ENCODE measurements at regions not wholly inside any gene's neighbourhood (a gene's known extent, or its start where the extent isn't known, plus 50 kb on each side); places are given as distances from the start of the nearest gene placed in this dataset.
"Not testable (repeated sequence)": the region's sequence is repeated elsewhere in the genome, so short reads cannot be mapped to it uniquely, and the experiment has no call there.

DNA sequence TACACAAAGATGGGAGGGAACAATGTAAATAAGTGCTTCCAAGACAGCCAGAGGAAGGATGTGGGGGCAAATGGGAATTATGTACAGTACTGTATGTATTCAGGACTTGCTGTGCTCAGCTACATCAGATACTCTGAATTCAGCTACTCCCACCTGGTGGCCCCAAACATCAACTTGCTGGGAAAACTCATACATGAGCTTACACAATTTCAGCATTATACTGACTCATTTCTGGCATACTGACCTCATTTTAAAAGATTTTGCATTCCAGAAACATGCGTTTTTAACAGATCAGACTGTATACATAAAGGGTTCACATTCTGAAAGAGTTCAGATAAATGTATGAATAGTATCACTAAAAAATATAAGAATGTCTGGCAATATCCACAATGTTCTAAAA, 59.7 kb downstream of the GPX5 start:
- DNase-seq: peak; percentile 72

DNA sequence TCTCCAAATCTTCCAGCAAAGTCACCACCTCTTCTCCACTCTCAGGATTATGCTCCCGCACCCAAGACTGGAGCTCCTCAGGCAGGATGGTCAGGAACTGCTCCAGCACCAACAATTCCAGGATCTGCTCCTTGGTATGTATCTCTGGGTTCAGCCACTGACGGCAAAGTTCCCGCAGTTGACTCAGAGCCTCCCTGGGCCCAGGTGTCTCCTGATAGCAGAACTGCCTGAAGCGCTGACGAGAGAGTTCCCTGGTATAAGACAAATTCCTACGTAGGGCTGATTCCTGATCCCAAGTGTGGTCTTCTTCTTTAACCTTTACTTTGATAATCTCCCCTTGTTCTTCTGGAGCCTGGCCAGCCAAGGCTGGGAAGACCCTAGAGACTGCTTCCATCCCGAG, 60.6 kb downstream of the GPX5 start:
- DNase-seq: no peak

DNA sequence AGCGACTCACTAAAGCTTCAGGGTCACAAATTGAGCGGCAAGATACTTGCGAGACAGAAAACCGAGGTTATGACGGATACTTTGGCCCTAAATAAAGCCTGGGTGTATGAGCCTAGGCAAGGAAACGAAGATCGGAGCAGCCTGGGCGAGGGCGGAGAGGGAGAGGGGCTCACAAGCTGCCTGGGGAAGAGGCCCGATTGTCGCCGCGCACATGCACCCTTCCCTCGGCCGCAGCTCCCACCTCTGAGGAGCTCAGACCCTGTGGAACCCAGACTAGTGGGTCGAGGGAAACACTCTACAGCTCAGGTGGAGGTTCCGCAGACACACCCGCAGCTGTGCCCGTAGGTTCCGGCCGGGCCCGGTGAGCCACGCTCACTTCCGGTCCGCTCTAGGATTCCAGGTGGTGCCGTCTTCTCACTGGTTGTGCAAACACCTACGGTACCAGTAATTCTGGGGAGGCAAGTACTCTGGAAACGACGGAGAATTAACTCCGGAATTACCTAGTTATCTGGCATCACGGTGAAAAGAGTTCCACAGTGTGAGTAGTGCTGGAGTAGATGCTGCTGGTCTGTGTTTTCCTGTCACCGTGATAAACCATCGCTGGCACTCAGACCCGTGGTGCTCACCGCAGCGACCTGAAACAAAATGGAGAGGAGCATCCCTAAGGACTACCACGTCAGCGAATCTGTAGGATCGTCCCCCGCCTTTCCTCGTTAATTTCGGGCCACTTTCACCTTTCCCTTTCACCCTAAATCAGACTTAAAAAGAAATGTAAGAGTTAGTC, 61.5 kb downstream of the GPX5 start:
- DNase-seq: peak; percentile 39

GRCh38 chr6:28587746-28588075, 62.0 kb downstream of the GPX5 start:
- DNase-seq: peak; percentile 10

DNA sequence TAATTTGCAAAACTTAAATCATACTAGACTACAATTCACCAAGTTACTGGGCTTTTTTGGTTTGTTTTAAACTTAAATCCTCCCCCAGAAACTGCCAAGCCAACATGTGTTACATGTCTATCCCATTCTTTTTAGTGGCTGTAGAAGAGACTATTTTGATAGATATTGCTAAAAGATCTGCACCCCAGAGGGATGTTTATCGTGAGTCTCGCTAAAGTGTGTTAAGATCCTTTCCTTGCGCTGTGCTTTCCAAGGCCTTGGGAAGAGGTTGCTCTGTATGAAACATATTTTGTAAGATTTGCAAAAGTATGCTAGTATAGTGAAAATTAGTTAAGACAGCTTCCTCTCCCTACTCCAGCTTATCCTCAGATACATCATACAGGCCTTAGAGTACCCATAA, 63.0 kb downstream of the GPX5 start:
- no peak for DNase-seq

- peak; percentile 97 for DNase-seq
These were observed 63.7 kb downstream of the GPX5 start for GRCh38 chr6:28589234-28589956.

DNA sequence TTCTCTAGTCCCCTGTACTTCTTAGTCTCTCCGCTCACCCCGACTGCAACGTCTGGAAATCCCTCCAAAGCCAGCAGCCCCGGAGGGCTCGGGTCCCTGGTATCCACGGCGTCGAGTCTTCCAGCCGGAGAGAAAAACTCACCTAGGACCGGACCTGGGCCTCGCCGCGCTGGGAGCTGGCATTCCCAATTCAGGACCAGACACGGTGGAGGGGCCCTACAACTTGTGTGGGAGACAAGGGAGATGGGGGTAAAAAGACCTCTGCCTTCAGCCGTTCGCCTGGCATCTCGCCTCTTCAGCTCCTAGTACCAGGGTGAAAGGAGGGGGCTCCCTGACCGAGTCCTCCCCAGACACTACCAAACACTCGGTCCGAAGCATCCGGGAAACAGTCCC, 64.3 kb downstream of the GPX5 start:
- DNase-seq: peak; percentile 8

DNA sequence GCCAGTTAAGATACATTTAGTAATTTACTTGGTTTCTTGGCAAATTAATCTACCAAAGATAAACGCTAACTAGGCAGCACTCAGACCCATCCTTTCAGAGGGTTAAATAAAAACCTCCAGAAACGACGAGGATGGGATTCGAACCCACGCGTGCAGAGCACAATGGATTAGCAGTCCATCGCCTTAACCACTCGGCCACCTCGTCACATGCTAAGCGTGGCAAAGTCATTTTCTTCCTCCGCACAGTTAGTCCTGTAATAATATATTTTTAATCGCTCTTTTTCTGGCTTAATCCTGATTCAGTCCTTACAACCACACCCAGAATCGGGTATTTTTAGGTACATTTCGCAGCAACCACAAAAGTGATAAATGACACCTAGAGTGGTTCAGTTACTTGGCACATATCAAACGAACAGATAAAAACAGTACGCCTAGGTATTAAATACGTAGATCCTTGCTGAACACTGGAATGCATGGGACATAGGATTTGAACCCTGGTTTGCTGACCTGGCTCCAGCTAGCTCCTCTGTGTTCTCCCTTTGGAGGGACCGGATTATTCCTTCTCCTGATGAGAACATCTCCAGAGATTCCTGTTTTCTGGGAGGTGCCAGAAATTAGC, 71.6 kb downstream of the GPX5 start:
- DNase-seq: peak; percentile 76

GRCh38 chr6:28597924-28598722, 72.4 kb downstream of the GPX5 start:
- no peak for DNase-seq

GRCh38 chr6:28598757-28599686, 73.3 kb downstream of the GPX5 start:
- DNase-seq: no peak

GRCh38 chr6:28600245-28600644, 74.6 kb downstream of the GPX5 start:
- no peak for DNase-seq

- no peak for DNase-seq
These were observed 78.2 kb downstream of the GPX5 start for GRCh38 chr6:28603891-28604290.

DNA sequence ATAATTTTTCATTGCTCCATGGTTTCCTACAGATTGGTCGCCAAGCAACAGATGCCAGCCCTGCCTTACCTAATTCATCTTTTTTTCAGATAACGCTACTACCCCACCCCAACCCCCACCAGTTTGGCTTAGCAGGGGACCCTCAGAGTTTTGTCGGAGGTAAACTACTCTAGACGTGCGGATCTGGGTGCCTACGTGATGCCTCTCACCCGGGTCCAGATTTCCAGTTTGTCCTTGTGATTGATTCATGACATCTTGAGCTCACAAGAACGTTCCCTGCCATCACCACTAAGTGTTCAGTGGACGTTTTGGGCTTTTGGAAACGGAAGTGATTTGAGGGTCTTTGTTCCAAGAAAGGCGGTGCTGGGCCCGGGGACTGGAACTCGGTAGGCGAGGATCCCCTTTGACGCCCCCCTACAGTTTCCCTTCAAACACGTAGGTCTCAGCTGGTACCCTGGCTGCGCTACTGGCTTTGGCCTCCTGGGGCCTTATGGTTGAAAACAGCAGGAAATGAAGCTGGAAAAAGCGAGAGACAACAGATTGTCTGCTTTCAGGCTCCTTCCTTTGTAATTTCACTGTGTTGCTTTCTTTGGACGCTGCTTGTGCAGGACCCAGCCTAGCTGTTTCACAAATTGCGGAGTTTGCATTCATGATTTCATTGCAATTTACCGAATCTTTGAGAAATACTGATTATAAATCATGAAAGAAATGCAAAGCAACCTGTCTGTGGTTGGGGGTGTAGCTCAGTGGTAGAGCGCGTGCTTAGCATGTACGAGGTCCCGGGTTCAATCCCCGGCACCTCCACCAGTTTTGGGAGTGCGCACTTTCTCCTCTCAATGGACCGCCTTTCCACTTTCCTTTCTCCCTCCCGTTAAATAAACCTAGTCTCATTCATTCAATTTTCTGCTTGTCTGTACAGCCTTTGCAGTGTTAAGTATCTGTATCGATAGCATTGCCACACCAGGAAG, 81.0 kb downstream of the GPX5 start:
- peak; percentile 81 for DNase-seq

GRCh38 chr6:28607990-28608389, 82.3 kb downstream of the GPX5 start:
- DNase-seq: no peak

GRCh38 chr6:28609672-28610071, 84.0 kb downstream of the GPX5 start:
- no peak for DNase-seq

DNA sequence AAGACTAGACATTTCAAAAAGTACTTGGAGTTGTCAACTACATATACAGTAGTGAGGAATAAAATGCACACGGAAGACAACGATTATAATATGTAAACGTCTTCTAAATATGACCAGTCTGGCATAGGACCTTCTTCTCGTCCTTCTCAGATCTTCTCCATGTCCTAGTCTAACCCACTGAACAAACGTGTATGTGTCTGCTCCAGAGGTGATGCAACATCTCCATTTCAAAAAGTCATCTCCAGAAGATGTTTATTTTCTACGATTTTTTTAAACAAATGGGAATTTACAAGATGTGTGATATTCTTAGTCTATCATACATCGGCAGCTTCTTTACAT, 89.9 kb downstream of the GPX5 start:
- no peak for DNase-seq

DNA sequence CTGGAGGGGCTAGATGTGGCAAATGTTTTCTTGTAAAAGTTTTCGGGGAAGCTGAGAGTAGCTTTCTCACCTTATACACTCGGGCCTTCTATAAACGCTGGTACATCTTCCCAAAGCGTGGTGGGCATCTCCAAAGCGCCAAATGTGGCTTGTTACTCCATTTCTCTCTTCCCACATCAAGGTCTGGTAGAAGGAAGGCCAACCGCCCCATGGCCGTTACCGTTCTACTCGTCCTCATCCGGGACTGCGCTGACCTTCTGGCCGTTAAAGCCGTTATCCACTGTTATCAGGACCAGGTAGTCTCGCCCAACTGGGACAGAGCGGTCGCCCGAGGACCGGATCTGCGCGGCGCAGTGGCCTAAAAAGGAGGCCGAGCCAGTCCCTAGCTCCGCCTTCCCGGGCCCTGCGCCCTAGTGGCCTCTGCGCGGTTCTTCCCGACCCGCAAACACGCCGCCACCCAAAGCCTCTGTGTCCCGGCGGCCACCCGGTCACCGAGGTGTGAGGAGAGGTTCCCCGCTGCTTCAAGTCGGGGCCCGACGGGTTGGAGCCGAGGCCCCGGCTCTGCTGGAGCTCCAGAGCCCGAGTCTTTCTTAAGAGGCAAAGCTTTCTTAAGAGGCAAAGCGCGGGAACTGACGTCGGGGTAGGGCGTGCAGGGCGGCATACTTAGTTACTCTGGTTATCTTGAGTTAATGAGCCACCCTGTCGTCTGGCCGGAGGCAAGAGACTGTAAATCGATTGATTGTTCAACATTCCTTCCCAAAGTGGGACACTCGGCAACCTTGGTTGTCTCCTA, 90.5 kb downstream of the GPX5 start:
- no peak for DNase-seq

DNA sequence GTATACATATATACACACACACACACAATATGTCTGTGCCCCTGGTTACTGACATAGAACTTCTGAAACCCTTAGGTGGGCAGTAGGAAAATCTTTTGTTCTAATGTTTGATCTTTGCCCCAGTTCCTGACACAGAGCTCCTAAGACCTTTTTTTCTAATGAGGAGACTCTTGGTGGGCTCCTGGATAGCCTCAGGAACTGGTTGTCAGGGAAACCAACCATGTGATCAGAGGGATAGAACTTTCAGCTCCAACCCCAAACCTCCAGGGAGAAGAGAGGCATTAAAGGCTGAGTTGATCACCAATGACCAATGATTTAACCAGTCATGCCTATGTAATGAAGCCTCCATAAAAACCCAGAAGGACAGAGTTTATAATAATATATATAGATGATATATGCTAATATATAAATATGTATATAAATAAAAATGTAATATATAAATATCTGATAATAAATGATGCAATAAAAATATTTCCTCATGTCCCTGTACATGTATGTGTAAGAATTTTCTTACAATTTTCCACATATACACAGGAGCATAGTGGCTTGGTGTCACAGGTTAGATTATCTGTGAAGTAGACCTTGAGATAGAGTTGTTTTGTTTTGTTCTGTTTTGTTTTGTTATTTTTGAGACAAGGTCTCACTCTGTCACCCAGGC, 93.3 kb downstream of the GPX5 start:
- DNase-seq: no peak

GRCh38 chr6:28621268-28621667, 95.6 kb downstream of the GPX5 start:
- DNase-seq: not testable (repeated sequence)

- DNase-seq: not testable (repeated sequence)
These were observed 97.6 kb downstream of the GPX5 start for GRCh38 chr6:28623242-28623641.

All from EL (cell line).